HG02763 (cell line): ENCODE measurements at regions not wholly inside any gene's neighbourhood (a gene's known extent, or its start where the extent isn't known, plus 50 kb on each side); places are given as distances from the start of the nearest gene placed in this dataset.
"Not testable (repeated sequence)": the region's sequence is repeated elsewhere in the genome, so short reads cannot be mapped to it uniquely, and the experiment has no call there.

ENCODE experiments used
- ATAC-seq: cut with Tn5 transposase; IDR thresholded peaks from one replicate; pipeline ENCODE4 v1.9.1; 2021; ENCODE audit warnings: mild to moderate bottlenecking, moderate library complexity; ENCODE audit not compliant: unreplicated experiment

GRCh38 chrX:111041018-111041462 lies 55.0 kb upstream of the PAK3 start:
- no peak for ATAC-seq

GRCh38 chrX:111040377-111041017 lies 55.5 kb upstream of the PAK3 start:
- ATAC-seq: no peak

GRCh38 chrX:111039606-111040005 lies 56.4 kb upstream of the PAK3 start:
- ATAC-seq: no peak

GRCh38 chrX:111035991-111036390 lies 60.0 kb upstream of the PAK3 start:
- no peak for ATAC-seq

GRCh38 chrX:111035256-111035655 lies 60.7 kb upstream of the PAK3 start:
- ATAC-seq: no peak

- not testable (repeated sequence) for ATAC-seq
Observed at GRCh38 chrX:111022998-111023397, 73.0 kb upstream of the PAK3 start.

- ATAC-seq: no peak
Observed at GRCh38 chrX:111020283-111020682, 75.7 kb upstream of the PAK3 start.

GRCh38 chrX:111013778-111014455 lies 82.1 kb upstream of the PAK3 start:
- no peak for ATAC-seq

GRCh38 chrX:111010111-111010510 lies 85.9 kb upstream of the PAK3 start:
- ATAC-seq: no peak

- no peak for ATAC-seq
Observed at GRCh38 chrX:111009256-111009655, 86.7 kb upstream of the PAK3 start.

GRCh38 chrX:111008126-111008525 lies 87.9 kb upstream of the PAK3 start:
- ATAC-seq: no peak

GRCh38 chrX:111007238-111007637 lies 88.8 kb upstream of the PAK3 start:
- no peak for ATAC-seq

GRCh38 chrX:111006116-111006515 lies 89.9 kb upstream of the PAK3 start:
- no peak for ATAC-seq

- no peak for ATAC-seq
Observed at GRCh38 chrX:111005166-111005565, 90.8 kb upstream of the PAK3 start.

GRCh38 chrX:111003118-111003517 lies 92.9 kb upstream of the PAK3 start:
- ATAC-seq: no peak

GRCh38 chrX:110992611-110993010 lies 103.4 kb upstream of the PAK3 start:
- no peak for ATAC-seq

- no peak for ATAC-seq
Observed at GRCh38 chrX:110989869-110990268, 106.1 kb upstream of the PAK3 start.

- no peak for ATAC-seq
Observed at GRCh38 chrX:110989447-110989846, 106.5 kb upstream of the PAK3 start.

- ATAC-seq: no peak
Observed at GRCh38 chrX:110987292-110987691, 108.7 kb upstream of the PAK3 start.

GRCh38 chrX:110985470-110985869 lies 110.5 kb upstream of the PAK3 start:
- ATAC-seq: no peak

GRCh38 chrX:110983024-110983423 lies 113.0 kb upstream of the PAK3 start:
- ATAC-seq: no peak

GRCh38 chrX:110966839-110967238 lies 129.2 kb upstream of the PAK3 start:
- no peak for ATAC-seq

GRCh38 chrX:110966091-110966454 lies 129.9 kb upstream of the PAK3 start:
- ATAC-seq: no peak
